ENCODE measurements at regions not wholly inside any gene's neighbourhood (a gene's known extent, or its start where the extent isn't known, plus 50 kb on each side); places are given as distances from the start of the nearest gene placed in this dataset.

DNA sequence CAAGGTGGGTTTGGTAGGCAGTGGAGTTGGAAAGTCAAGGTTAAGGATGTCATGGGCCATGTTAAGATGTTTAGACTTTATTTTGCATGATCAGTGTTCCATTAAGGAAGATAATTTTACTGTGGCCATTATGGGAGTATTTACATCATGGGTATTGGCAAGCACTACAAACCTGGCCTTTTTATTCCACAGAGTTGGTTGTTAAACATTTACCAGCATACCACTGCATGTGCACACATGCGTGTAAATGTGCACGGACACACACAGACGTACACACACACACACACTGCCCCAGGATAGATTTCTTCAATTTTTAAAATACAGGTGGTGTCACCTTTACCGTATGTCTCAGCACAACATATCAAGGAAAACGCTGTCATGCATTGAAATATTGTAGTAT, 51.4 kb upstream of the ITGA6 start:
- TF ChIP-seq POLR2AphosphoS5 (IDR thresholded peaks at IDR 0.05; ENCODE audit: low read depth, low read length) (no peak), ATF3 (IDR thresholded peaks at IDR 0.05; ENCODE audit: insufficient read depth, low read depth, low read length) (no peak), EZH2 (IDR thresholded peaks at IDR 0.05; ENCODE audit: low read depth, low read length, severe bottlenecking) (no peak), POLR2A (IDR thresholded peaks at IDR 0.05; ENCODE audit: control extremely low read depth in 1 of 2, low read depth in 2 of 2, low read length in 2 of 2) (no peak), EP300 (IDR thresholded peaks at IDR 0.05; ENCODE audit: borderline replicate concordance in 1 of 2, low read depth in 2 of 2, low read length in 2 of 2) (no peak), JUN (IDR thresholded peaks at IDR 0.05; ENCODE audit: low read depth, low read length) (no peak)
- TF ChIP-seq, protein P1, sequence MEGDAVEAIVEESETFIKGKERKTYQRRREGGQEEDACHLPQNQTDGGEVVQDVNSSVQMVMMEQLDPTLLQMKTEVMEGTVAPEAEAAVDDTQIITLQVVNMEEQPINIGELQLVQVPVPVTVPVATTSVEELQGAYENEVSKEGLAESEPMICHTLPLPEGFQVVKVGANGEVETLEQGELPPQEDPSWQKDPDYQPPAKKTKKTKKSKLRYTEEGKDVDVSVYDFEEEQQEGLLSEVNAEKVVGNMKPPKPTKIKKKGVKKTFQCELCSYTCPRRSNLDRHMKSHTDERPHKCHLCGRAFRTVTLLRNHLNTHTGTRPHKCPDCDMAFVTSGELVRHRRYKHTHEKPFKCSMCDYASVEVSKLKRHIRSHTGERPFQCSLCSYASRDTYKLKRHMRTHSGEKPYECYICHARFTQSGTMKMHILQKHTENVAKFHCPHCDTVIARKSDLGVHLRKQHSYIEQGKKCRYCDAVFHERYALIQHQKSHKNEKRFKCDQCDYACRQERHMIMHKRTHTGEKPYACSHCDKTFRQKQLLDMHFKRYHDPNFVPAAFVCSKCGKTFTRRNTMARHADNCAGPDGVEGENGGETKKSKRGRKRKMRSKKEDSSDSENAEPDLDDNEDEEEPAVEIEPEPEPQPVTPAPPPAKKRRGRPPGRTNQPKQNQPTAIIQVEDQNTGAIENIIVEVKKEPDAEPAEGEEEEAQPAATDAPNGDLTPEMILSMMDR (IDR thresholded peaks at IDR 0.05; ENCODE audit: control extremely low read depth in 1 of 3, insufficient read depth in 1 of 3, low read depth in 1 of 3, low read length in 3 of 3): no peak
